Astrocyte of the spinal cord (primary cell): ENCODE measurements at regions not wholly inside any gene's neighbourhood (a gene's known extent, or its start where the extent isn't known, plus 50 kb on each side); places are given as distances from the start of the nearest gene placed in this dataset.
"Not testable (repeated sequence)": the region's sequence is repeated elsewhere in the genome, so short reads cannot be mapped to it uniquely, and the experiment has no call there.

Source experiments
- DNase-seq: peaks from one replicate; pipeline ENCODE4 v3.0.0; 2011; ENCODE audit warnings: low read depth, low spot score
- H3K4me3 ChIP-seq: 2 replicates; pipeline ENCODE4 v1.5.1; 2011; ENCODE audit warnings: low read depth, mild to moderate bottlenecking, low read length, moderate library complexity
- in situ Hi-C: cut with HindIII; loops from 2 replicates; pipeline ENCODE4 v1.10.0; 2017; ENCODE audit warnings: low sequenced_read_pairs
- TF ChIP-seq, protein P1 (sequence below): IDR thresholded peaks from 2 replicates; pipeline ENCODE4 v1.5.1; 2012; ENCODE audit warnings: low read depth, mild to moderate bottlenecking, low read length, inconsistent platforms

DNA sequence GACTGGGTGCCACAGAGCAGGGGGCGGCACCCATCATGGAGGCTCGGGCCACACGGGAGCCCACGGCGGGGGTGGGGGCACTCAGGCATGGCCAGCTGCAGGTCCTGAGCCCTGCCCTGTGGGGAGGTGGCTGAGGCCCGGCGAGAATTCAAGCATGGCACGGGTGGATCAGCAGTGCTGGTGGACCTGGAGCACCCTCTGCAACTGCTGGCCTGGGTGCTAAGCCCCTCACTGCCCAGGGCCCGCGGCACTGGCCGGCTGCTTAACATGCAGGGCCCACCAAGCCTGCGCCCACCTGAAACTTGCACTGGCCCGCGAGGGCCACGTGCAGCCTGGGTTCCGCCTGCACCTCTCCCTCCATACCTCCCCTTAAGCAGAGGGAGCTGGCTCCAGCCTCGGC lies 258.6 kb downstream of the CENPC start:
- no peak overlapping the region for H3K4me3 ChIP-seq
- in situ Hi-C loops: no loop called here
- no peak for DNase-seq
- TF ChIP-seq, protein P1, sequence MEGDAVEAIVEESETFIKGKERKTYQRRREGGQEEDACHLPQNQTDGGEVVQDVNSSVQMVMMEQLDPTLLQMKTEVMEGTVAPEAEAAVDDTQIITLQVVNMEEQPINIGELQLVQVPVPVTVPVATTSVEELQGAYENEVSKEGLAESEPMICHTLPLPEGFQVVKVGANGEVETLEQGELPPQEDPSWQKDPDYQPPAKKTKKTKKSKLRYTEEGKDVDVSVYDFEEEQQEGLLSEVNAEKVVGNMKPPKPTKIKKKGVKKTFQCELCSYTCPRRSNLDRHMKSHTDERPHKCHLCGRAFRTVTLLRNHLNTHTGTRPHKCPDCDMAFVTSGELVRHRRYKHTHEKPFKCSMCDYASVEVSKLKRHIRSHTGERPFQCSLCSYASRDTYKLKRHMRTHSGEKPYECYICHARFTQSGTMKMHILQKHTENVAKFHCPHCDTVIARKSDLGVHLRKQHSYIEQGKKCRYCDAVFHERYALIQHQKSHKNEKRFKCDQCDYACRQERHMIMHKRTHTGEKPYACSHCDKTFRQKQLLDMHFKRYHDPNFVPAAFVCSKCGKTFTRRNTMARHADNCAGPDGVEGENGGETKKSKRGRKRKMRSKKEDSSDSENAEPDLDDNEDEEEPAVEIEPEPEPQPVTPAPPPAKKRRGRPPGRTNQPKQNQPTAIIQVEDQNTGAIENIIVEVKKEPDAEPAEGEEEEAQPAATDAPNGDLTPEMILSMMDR: no peak

DNA sequence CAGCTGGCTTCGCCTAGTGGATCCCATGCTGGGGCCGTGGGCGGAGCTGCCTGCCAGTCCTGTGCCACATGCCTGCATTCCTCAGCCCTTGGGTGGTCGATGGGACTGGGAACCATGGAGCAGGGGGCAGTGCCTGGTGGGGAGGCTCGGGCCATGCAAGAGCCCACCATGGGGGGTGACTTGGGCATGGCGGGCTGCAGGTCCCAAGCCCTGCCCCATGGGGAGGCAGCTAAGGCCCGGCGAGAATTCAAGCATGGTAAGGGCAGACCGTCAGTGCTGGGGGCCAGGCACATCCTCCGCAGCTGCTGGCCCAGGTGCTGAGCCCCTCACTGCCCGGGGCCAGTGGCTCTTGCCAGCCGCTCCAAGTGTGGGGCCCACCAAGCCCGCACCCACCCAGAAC lies 262.6 kb downstream of the CENPC start:
- no peak overlapping the region for H3K4me3 ChIP-seq
- TF ChIP-seq, protein P1: no peak
- no peak for DNase-seq
- in situ Hi-C loops: no loop called here

DNA sequence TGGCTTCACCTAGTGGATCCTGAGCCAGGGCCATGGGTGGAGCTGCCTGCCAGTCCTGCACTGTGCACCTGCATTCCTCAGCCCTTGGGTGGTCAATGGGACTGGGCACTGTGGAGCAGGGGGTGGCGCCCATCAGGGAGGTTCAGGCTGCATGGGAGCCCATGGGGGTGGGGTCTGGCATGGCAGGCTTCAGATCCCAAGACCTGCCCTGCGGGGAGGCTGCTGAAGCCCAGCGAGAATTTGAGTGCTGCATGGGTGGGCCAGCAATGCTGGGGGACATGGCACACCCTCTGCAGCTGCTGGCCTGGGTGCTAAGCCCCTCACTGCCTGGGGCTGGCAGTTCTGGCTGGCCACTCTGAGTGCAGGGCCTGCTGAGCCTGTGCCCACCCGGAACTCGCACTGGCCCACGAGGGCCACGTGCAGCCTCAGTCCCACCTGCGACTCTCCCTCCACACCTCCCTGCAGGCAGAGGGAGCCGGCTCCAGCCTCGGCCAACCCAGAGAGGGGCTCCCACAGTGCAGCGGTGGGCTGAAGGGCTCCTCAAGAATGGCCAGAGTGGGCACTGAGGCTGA lies 270.0 kb downstream of the CENPC start:
- H3K4me3 ChIP-seq: no peak overlapping the region
- DNase-seq: no peak
- TF ChIP-seq, protein P1: no peak
- in situ Hi-C loops: no loop called here

DNA sequence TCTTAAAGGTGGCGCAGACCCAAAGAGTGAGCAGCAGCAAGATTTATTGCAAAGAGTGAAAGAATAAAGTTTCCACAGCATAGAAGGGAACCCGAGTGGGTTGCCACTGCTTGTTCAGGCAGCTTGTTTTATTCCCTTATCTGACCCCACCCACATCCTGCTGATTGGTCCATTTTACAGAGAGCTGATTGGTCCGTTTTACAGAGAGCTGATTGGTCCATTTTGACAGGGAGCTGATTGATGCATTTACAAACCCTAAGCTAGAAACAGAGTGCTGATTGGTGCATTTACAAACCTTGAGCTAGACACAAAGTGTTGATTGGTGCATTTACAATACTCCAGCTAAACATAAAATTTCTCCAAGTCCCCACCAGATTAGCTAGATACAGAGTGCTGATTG lies 270.6 kb downstream of the CENPC start:
- in situ Hi-C loops, DNase-seq, H3K4me3 ChIP-seq: not testable (repeated sequence)

DNA sequence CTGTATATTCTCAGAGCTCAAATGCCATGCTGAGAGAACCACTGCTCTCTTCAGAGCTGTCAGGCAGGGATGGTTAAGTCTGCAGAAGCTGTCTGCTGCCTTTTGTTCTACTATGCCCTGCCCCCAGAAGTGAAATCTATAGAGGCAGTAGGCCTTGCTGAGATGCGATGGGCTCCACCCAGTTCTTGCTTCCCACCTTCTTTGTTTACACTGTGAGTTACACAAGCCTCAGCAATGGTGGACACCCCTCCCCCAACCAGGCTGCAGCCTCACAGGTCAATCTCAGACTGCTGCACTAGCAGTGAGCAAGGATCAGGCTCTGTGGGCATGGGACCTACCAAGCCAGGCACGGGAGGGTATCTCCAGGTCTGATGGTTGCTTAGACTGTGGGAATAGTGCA lies 271.6 kb downstream of the CENPC start:
- in situ Hi-C loops: no loop called here
- DNase-seq: no peak
- no peak overlapping the region for H3K4me3 ChIP-seq
- TF ChIP-seq, protein P1: no peak

DNA sequence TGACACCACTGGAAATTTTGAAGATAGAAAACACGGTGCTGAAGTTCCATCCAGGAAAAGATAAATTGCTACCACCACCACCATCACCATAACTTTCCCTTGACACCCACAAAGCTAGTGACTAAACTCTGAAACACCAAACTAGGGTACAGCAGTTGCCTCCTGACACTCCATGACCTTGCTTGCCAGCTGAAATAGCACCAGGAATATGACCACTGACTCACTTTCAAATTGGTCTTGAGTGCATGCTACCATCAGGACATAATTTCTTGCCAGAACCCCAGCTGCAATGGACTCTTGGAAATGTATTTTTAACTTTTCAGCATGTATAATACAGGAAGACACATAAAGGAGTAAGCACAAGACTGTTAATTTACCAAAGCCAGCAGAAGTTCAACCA lies 283.3 kb downstream of the CENPC start:
- DNase-seq: no peak
- in situ Hi-C loops: no loop called here
- no peak overlapping the region for H3K4me3 ChIP-seq
- TF ChIP-seq, protein P1: no peak

DNA sequence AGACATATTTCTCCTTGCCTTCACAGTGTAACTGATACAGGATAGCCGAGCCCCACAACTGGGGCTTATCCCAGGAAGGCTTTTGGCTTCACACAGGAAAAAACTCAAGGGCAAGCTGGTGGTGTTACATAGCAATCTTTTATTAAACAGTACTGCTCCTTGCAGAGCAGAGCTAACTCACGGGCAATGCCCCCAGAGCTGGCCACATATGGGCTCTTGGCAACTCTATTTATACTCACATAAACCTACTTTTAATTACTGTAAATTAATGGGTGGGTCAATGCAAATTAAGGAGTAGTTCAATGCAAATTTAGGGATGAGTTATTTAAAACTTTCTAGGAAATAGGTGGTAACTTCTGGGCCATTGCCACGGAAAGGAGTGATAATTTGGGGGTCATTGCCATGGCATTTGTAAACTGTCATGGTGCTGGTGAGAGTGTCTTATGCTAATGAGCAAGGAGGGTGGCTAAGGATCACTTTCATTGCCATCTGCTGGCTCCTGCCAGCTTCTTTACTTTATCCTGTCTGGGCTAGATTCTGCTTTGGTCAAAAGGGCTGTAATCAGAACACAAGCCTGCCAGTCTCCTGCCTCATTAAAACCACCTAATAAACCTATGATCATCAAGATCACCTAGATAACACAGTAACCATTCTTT lies 288.8 kb downstream of the CENPC start:
- TF ChIP-seq, protein P1: no peak
- H3K4me3 ChIP-seq: no peak overlapping the region
- DNase-seq: no peak
- in situ Hi-C loops: no loop called here
